A673 (cell line): ENCODE measurements at regions not wholly inside any gene's neighbourhood (a gene's known extent, or its start where the extent isn't known, plus 50 kb on each side); places are given as distances from the start of the nearest gene placed in this dataset.
A peak's percentile ranks its signal among the peaks of the same experiment; 100 is the strongest.

Experiments used
- BruUV-seq: library from RNA; stranded (reverse); fragments of 400-500 nt; replicated peaks from 2 replicates; lab custom pipeline; 2021; lab: Mats Ljungman, UMichigan
- CTCF ChIA-PET: fragments of 300-600 bp; sonication (Branson Sonifier 250); formaldehyde crosslinking; loops from one replicate; lab custom pipeline; 2022; ENCODE audit warnings: antibody characterized with exemption; lab: Charles Lee
- POLR2A ChIA-PET: fragments of 300-600 bp; sonication (Branson Sonifier 250); formaldehyde crosslinking; loops from one replicate; lab custom pipeline; 2022; ENCODE audit warnings: antibody characterized with exemption; ENCODE audit not compliant: low non-redundant PET; lab: Charles Lee
- DNase-seq: peaks from one replicate; pipeline ENCODE4 v3.0.0-alpha.2; 2015; ENCODE audit warnings: low spot score
- H3K27ac ChIP-seq: fragments of 200-600 bp; sonication (generic); 2 replicates; pipeline ENCODE4 v1.5.1; 2016; ENCODE audit warnings: mixed run types, low read depth, mild to moderate bottlenecking, mixed read lengths, antibody characterized with exemption, low read length; ENCODE audit not compliant: poor library complexity, severe bottlenecking
- H3K27me3 ChIP-seq: fragments of 200-600 bp; sonication (generic); replicated peaks from 2 replicates; pipeline ENCODE4 v1.6.1; 2017; ENCODE audit warnings: mixed run types, low read depth, mild to moderate bottlenecking, mixed read lengths, antibody characterized with exemption, low read length; ENCODE audit not compliant: insufficient read depth, poor library complexity
- H3K36me3 ChIP-seq: fragments of 200-600 bp; sonication (generic); 2 replicates; pipeline ENCODE4 v1.6.1; 2016; ENCODE audit warnings: mixed run types, mild to moderate bottlenecking, mixed read lengths, antibody characterized with exemption, low read length; ENCODE audit not compliant: insufficient read depth, poor library complexity, severe bottlenecking
- H3K4me1 ChIP-seq: fragments of 200-600 bp; sonication (generic); 2 replicates; pipeline ENCODE4 v1.6.1; 2017; ENCODE audit warnings: mixed run types, mild to moderate bottlenecking, mixed read lengths, antibody characterized with exemption, low read length; ENCODE audit not compliant: insufficient read depth, poor library complexity, severe bottlenecking
- H3K4me3 ChIP-seq: fragments of 200-600 bp; sonication (generic); 2 replicates; pipeline ENCODE4 v1.5.1; 2016; ENCODE audit warnings: low read depth, mixed run types, mild to moderate bottlenecking, mixed read lengths, low read length; ENCODE audit not compliant: poor library complexity, severe bottlenecking
- H3K9me3 ChIP-seq: fragments of 200-600 bp; sonication (generic); 2 replicates; pipeline ENCODE4 v1.6.1; 2016; ENCODE audit warnings: mixed run types, low read depth, mild to moderate bottlenecking, mixed read lengths, antibody characterized with exemption, low read length; ENCODE audit not compliant: poor library complexity, severe bottlenecking
- CTCF ChIP-seq: fragments of 300-800, 200-600 bp; sonication (generic); conservative IDR thresholded peaks from 2 replicates; pipeline ENCODE4 v1.5.1; 2017; ENCODE audit warnings: low read depth, mild to moderate bottlenecking, antibody characterized with exemption, low read length, moderate library complexity, mixed read lengths
- EZH2 ChIP-seq: fragments of 200-600 bp; sonication (generic); IDR thresholded peaks from 2 replicates; pipeline ENCODE4 v1.6.1; 2017; ENCODE audit warnings: borderline replicate concordance, low read depth, mild to moderate bottlenecking, mixed read lengths, antibody characterized with exemption, low read length; ENCODE audit not compliant: poor library complexity, severe bottlenecking
- intact Hi-C: fragments of 100-400 bp; cut with micrococcal nuclease; formaldehyde crosslinking; loops from one replicate; pipeline ENCODE4 v1.10.0; 2022; ENCODE audit not compliant: unreplicated experiment

- peaks cover 6% of the 10 kb centered on the region for H3K4me1 ChIP-seq
- POLR2A ChIA-PET, result interaction anchor here (0.6 kb wide), 1 partner anchor 21 kb away, joined by 8 read pairs; no protein-coding TSS in a partner anchor
- CTCF ChIA-PET, result interaction anchor here (0.6 to 0.7 kb wide), 2 partner anchors 13 to 196 kb away, joined by 3 to 4 read pairs; no protein-coding TSS in a partner anchor
- intact Hi-C loops, result loop anchor here (10.0 kb wide), 1 partner anchor 222 kb away; the partner anchor contains the start of gene MARCKS
- H3K36me3 ChIP-seq, result no peaks in the 10 kb centered on the region
- H3K4me3 ChIP-seq, result peak overlapping the region; percentile 21
- BruUV-seq, result no TSS peak
- DNase-seq, result peak; percentile 46
- no peaks in the 10 kb centered on the region for H3K27me3 ChIP-seq
- no peak overlapping the region for H3K27ac ChIP-seq
- no peak for TF ChIP-seq EZH2
- no peak for TF ChIP-seq CTCF
- no peaks in the 10 kb centered on the region for H3K9me3 ChIP-seq
These were observed 224.8 kb upstream of the MARCKS start for GRCh38 chr6:113632220-113632864.

- H3K36me3 ChIP-seq, result no peaks in the 10 kb centered on the region
- no peak for DNase-seq
- intact Hi-C loops, result loop anchor here (10.0 kb wide), 1 partner anchor 221 kb away; the partner anchor contains the start of gene MARCKS
- no peak overlapping the region for H3K27ac ChIP-seq
- peaks cover 6% of the 10 kb centered on the region for H3K4me1 ChIP-seq
- H3K27me3 ChIP-seq, result no peaks in the 10 kb centered on the region
- CTCF ChIA-PET, result no interaction called here
- POLR2A ChIA-PET, result no interaction called here
- H3K4me3 ChIP-seq, result no peak overlapping the region
- H3K9me3 ChIP-seq, result no peaks in the 10 kb centered on the region
- no TSS peak for BruUV-seq
- TF ChIP-seq EZH2 (no peak), CTCF (no peak)
These were observed 223.5 kb upstream of the MARCKS start for GRCh38 chr6:113633638-113634037.

- H3K4me3 ChIP-seq, result no peak overlapping the region
- intact Hi-C loops, result loop anchor here (10.0 kb wide), 1 partner anchor 220 kb away; the partner anchor contains the start of gene MARCKS
- ChIA-PET POLR2A (no interaction called here), CTCF (no interaction called here)
- no peaks in the 10 kb centered on the region for H3K36me3 ChIP-seq
- no peaks in the 10 kb centered on the region for H3K9me3 ChIP-seq
- no peaks in the 10 kb centered on the region for H3K27me3 ChIP-seq
- DNase-seq, result no peak
- TF ChIP-seq CTCF (no peak), EZH2 (no peak)
- peaks cover 6% of the 10 kb centered on the region for H3K4me1 ChIP-seq
- BruUV-seq, result no TSS peak
- H3K27ac ChIP-seq, result no peak overlapping the region
These were observed 222.6 kb upstream of the MARCKS start for GRCh38 chr6:113634352-113635163.
